Spleen (tissue), 11 donors: ENCODE measurements at regions not wholly inside any gene's neighbourhood (a gene's known extent, or its start where the extent isn't known, plus 50 kb on each side); places are given as distances from the start of the nearest gene placed in this dataset.

ENCODE experiments used
- DNase-seq: peaks from one replicate; pipeline ENCODE4 v3.0.0-alpha.2; 2020
- H3K27ac ChIP-seq, 8 donors: fragments of 200-600 bp; sonication (generic) in 7 of 8; 1 replicate in 4 of 8; 2 replicates in 4 of 8; pipeline versions ENCODE4 v1.5.0 to v1.8.0; 2016 to 2021; ENCODE audit warnings: inconsistent platforms in 4 of 8, mild to moderate bottlenecking in 4 of 8, moderate library complexity in 1 of 8
- H3K27me3 ChIP-seq, 7 donors: fragments of 200-600 bp; sonication (generic) in 6 of 7; replicated peaks in 1 of 7; 1 replicate in 4 of 7; 2 replicates in 3 of 7; pipeline versions ENCODE4 v1.5.0 to v1.8.0; 2016 to 2021; ENCODE audit warnings: inconsistent platforms in 3 of 7, mild to moderate bottlenecking in 1 of 7
- H3K36me3 ChIP-seq, 6 donors: fragments of 200-600 bp; sonication (generic) in 5 of 6; 1 replicate in 4 of 6; 2 replicates in 2 of 6; pipeline versions ENCODE4 v1.5.0 to v1.8.0; 2016 to 2021; ENCODE audit warnings: inconsistent platforms in 2 of 6
- H3K4me1 ChIP-seq, 6 donors: fragments of 200-600 bp; sonication (generic) in 5 of 6; 1 replicate in 3 of 6; 2 replicates in 3 of 6; pipeline versions ENCODE4 v1.5.0 to v1.8.0; 2016 to 2021; ENCODE audit warnings: inconsistent platforms in 3 of 6
- H3K4me3 ChIP-seq, 8 donors: fragments of 200-600 bp; sonication (generic) in 7 of 8; 1 replicate in 4 of 8; 2 replicates in 4 of 8; pipeline versions ENCODE4 v1.5.0 to v1.8.0; 2016 to 2021; ENCODE audit warnings: inconsistent platforms in 4 of 8, mild to moderate bottlenecking in 4 of 8, moderate library complexity in 2 of 8
- H3K9me3 ChIP-seq, 8 donors: fragments of 200-600 bp; sonication (generic) in 7 of 8; 1 replicate in 4 of 8; 2 replicates in 4 of 8; pipeline versions ENCODE4 v1.5.0 to v1.8.0; 2016 to 2021; ENCODE audit warnings: inconsistent platforms in 4 of 8
- CTCF ChIP-seq, 11 experiments: fragments of 200-600 bp in 7 of 11; fragments of 450-650 bp in 4 of 11; sonication (generic) in 4 of 11; IDR thresholded peaks in 8 of 11; conservative IDR thresholded peaks in 3 of 11; 1 replicate in 7 of 11; 2 replicates in 4 of 11; pipeline versions ENCODE4 v1.4.0 to v1.8.0; 2016 to 2021; ENCODE audit warnings: antibody characterized with exemption in 11 of 11, inconsistent platforms in 4 of 11, mild to moderate bottlenecking in 1 of 11
- POLR2A ChIP-seq, 3 donors: fragments of 450-650 bp; IDR thresholded peaks; one replicate each; pipeline ENCODE4 v1.5.1; 2017; ENCODE audit warnings: antibody characterized with exemption in 3 of 3, mild to moderate bottlenecking in 1 of 3
- POLR2AphosphoS5 ChIP-seq, 3 donors: sonication (generic); formaldehyde crosslinking; IDR thresholded peaks; one replicate each; pipeline ENCODE4 v1.5.1; 2017; ENCODE audit warnings: antibody characterized with exemption in 3 of 3
- WGBS, 5 donors: extraction: QIAGEN DNeasy Blood & Tissue Kit in 3 of 5; methylation state at CpG; one replicate each; pipeline versions ENCODE4 v1.1.5 to v1.1.7; 2013 to 2018; 5-methylcytosine and 5-hydroxymethylcytosine counted together
- intact Hi-C: fragments of 100-400 bp; cut with DNase I; formaldehyde crosslinking; loops from one replicate; pipeline ENCODE4 v1.15.0; 2023; ENCODE audit warnings: low total_unique reads
- donor health status: healthy with polysubstance abuse.
- donor health status: DM: no; HTN: no; CAD: no; lungs with moderate emphysema.
- donor health status: DM: no; HTN: no; CAD: no.
- donor health status: Bipolar disorder and iron deficiency.
- donor health status: healthy.
- donor health status: DM: no; HTN: no; CAD: no.
- donor health status: DM: yes; HTN: yes; CAD: no.

DNA sequence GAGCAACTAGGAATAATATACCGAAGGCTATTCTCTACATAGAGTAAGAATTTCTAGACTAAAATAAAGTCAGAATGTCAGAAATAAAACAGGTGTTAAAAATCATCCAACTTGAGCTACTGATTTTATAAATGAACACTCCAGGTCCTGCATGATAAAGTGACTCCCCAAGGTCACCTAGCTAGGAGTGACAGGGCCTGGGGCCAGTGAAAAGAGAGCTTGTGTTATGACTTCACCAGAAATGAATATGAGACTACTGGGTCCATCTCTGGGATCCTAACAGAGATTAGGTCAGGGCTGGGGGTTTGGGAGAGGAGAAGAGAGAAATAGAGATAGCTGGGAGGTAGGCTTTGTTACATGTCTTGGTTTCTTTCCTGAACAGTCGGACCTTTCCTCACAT lies 89.7 kb upstream of the CYP1B1 start:
- Histone ChIP-seq H3K4me3 (no peak overlapping the region), H3K36me3 (no peaks in the 10 kb centered on the region), H3K4me1 (peaks cover 0 to 12% (median 0%) of the 10 kb centered on the region in 6 donors), H3K9me3 (peaks cover 0 to 2% (median 0%) of the 10 kb centered on the region in 8 donors), H3K27ac (no peak overlapping the region), H3K27me3 (no peaks in the 10 kb centered on the region)
- 87 to 97% (median 93%) methylated on average over 2 of the region's 2 CpGs for WGBS, 5 donors
- no peak for DNase-seq
- intact Hi-C loops = no loop called here
- TF ChIP-seq CTCF (IDR thresholded peaks at IDR 0.05 in 8 of 11, conservative IDR thresholded peaks at IDR 0.05 in 3 of 11) (no peak), POLR2A (IDR thresholded peaks at IDR 0.05) (no peak), POLR2AphosphoS5 (IDR thresholded peaks at IDR 0.05) (no peak)

- no peaks in the 10 kb centered on the region for H3K36me3 ChIP-seq
- H3K27me3 ChIP-seq = no peaks in the 10 kb centered on the region
- DNase-seq = no peak
- H3K9me3 ChIP-seq = no peaks in the 10 kb centered on the region
- no peak overlapping the region for H3K27ac ChIP-seq
- intact Hi-C loops = no loop called here
- TF ChIP-seq POLR2A (IDR thresholded peaks at IDR 0.05) (no peak), POLR2AphosphoS5 (IDR thresholded peaks at IDR 0.05) (no peak), CTCF (IDR thresholded peaks at IDR 0.05 in 8 of 11, conservative IDR thresholded peaks at IDR 0.05 in 3 of 11) (no peak)
- H3K4me1 ChIP-seq = peaks cover 0 to 12% (median 0%) of the 10 kb centered on the region in 6 donors
- 78 to 85% (median 81%) methylated on average over 4 of the region's 4 CpGs for WGBS, 5 donors
- H3K4me3 ChIP-seq = no peak overlapping the region
Observed at GRCh38 chr2:38164881-38165280, 88.9 kb upstream of the CYP1B1 start.

DNA sequence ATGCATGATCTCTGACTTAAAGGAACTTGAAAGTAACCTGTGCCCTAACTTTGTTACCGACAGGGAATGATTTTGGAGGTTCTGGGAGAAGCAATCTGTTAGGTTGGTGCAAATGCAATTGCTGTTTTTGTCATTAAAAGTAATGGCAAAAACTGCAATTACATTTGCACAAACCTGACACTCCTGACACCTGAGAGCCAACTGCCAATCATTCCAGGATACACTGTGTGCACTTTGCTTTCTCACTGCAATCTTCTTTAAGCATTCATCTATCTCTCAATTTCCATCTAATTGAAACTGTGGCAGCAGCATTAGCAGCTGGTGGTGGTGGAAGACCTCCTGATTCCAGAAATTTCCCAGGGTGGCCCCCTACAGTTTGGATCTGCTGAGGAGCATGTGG lies 87.6 kb upstream of the CYP1B1 start:
- TF ChIP-seq POLR2A (IDR thresholded peaks at IDR 0.05) (no peak), POLR2AphosphoS5 (IDR thresholded peaks at IDR 0.05) (no peak), CTCF (IDR thresholded peaks at IDR 0.05 in 8 of 11, conservative IDR thresholded peaks at IDR 0.05 in 3 of 11) (no peak)
- no peak for DNase-seq
- H3K4me1 ChIP-seq = peaks cover 0 to 9% (median 0%) of the 10 kb centered on the region in 6 donors

DNA sequence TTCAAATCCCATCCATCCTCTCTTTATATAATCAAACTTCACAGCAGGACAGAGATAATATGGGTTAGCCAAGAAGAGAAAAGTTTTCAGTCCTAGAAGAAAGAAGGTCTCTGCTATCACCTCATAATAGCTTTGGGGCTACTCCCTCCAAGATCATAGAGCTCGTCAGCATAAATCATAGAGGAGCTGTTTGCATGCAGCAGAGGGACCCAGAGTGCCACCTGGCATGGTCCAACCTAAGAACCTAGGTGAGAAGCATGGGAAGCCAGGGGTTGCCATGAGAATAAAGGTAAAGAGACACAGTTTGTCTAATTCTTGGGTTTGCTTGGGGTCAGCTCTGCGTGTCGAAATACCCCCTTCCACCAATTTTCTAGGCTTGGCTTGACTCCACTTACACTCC lies 87.1 kb upstream of the CYP1B1 start:
- intact Hi-C loops = no loop called here
- TF ChIP-seq CTCF (IDR thresholded peaks at IDR 0.05 in 8 of 11, conservative IDR thresholded peaks at IDR 0.05 in 3 of 11) (no peak), POLR2A (IDR thresholded peaks at IDR 0.05) (no peak), POLR2AphosphoS5 (IDR thresholded peaks at IDR 0.05) (no peak)
- H3K36me3 ChIP-seq = no peaks in the 10 kb centered on the region
- H3K27me3 ChIP-seq = no peaks in the 10 kb centered on the region
- H3K4me3 ChIP-seq = no peak overlapping the region
- DNase-seq = no peak
- no peaks in the 10 kb centered on the region for H3K9me3 ChIP-seq
- 74 to 97% (median 77%) methylated on average over 3 of the region's 3 CpGs for WGBS, 5 donors
- H3K4me1 ChIP-seq = peaks cover 0 to 7% (median 0%) of the 10 kb centered on the region in 6 donors
- H3K27ac ChIP-seq = no peak overlapping the region

More for the DNA sequence above, 87.6 kb upstream of the CYP1B1 start:
- H3K4me3 ChIP-seq = no peak overlapping the region
- no peak overlapping the region for H3K27ac ChIP-seq
- H3K36me3 ChIP-seq = no peaks in the 10 kb centered on the region
- intact Hi-C loops = no loop called here
- H3K27me3 ChIP-seq = no peaks in the 10 kb centered on the region
- H3K9me3 ChIP-seq = no peaks in the 10 kb centered on the region
- WGBS, 5 donors = 86 to 100% (median 94%) methylated on average over 1 of the region's 1 CpG
